Ishikawa (cell line): ENCODE measurements at regions not wholly inside any gene's neighbourhood (a gene's known extent, or its start where the extent isn't known, plus 50 kb on each side); places are given as distances from the start of the nearest gene placed in this dataset.

Experiments
- CEBPB ChIP-seq: IDR thresholded peaks from 2 replicates; pipeline ENCODE4 v1.6.1; 2012
- CREB1 ChIP-seq: IDR thresholded peaks from 2 replicates; pipeline ENCODE4 v1.6.1; 2012; ENCODE audit warnings: low read depth
- EGR1 ChIP-seq: IDR thresholded peaks from 2 replicates; pipeline ENCODE4 v1.6.1; 2012
- FOXM1 ChIP-seq: IDR thresholded peaks from 2 replicates; pipeline ENCODE4 v1.6.1; 2012; ENCODE audit warnings: low read depth, borderline replicate concordance
- NFIC ChIP-seq: IDR thresholded peaks from 2 replicates; pipeline ENCODE4 v1.6.1; 2012
- RAD21 ChIP-seq: IDR thresholded peaks from 2 replicates; pipeline ENCODE4 v1.6.1; 2012; ENCODE audit warnings: low read depth
- TAF1 ChIP-seq: IDR thresholded peaks from 2 replicates; pipeline ENCODE4 v1.6.1; 2012; ENCODE audit warnings: low read depth, mild to moderate bottlenecking
- TCF12 ChIP-seq: IDR thresholded peaks from 2 replicates; pipeline ENCODE4 v1.6.1; 2012; ENCODE audit warnings: low read depth
- TEAD4 ChIP-seq: IDR thresholded peaks from 2 replicates; pipeline ENCODE4 v1.6.1; 2012
- YY1 ChIP-seq: IDR thresholded peaks from 2 replicates; pipeline ENCODE4 v1.6.1; 2012; ENCODE audit warnings: low read depth
- ZBTB7A ChIP-seq: IDR thresholded peaks from 2 replicates; pipeline ENCODE4 v1.6.1; 2012; ENCODE audit warnings: low read depth
- TF ChIP-seq, protein P1 (sequence below): IDR thresholded peaks from 2 replicates; pipeline ENCODE4 v1.6.1; 2012
- TF ChIP-seq, protein P2 (sequence below): IDR thresholded peaks from 2 replicates; pipeline ENCODE4 v1.6.1; 2012
- TF ChIP-seq, protein P3 (sequence below): IDR thresholded peaks from 2 replicates; pipeline ENCODE4 v1.6.1; 2012; ENCODE audit warnings: low read depth, mild to moderate bottlenecking

DNA sequence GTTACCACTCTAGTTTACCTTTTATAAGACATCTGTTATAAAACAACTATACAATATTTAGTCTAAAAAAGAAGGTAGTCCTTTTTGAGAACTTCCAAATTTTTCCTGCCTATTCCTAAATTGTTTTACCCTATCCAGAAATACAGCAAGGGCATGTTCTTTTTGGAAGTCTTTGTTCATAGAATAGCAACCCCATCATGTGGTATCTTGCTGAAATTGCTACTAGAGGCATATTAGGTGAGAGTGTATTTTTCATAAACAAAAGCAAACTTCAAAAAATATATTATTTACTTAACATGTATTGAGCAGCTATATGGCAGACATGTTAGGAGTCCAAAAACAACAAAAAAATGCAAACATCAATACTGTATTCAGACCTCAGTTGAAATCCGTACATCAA is 371.8 kb upstream of the NRSN1 start:
- TF ChIP-seq TCF12 (no peak), CREB1 (no peak), TAF1 (no peak), FOXM1 (no peak), RAD21 (no peak), ZBTB7A (no peak)
- TF ChIP-seq, protein P1, sequence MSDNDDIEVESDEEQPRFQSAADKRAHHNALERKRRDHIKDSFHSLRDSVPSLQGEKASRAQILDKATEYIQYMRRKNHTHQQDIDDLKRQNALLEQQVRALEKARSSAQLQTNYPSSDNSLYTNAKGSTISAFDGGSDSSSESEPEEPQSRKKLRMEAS, result no peak

DNA sequence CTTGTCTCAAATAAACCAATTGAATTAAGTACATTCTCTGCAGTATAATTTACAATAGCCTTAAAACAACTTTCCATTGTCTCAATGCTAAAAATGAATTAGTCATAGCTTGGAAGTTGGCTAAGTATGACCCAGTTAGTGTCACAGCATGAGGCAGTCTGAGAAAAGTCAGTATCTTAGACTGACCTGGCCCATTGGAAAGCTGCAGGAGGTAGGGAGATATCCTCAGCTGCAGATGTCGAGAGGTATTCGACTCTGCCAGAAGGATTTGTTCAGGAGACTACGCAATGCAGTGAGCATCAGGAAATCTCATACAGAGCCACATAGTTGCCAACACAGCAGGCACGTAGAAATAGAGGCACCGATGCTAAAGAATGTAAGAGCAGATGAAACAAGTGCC is 350.9 kb upstream of the NRSN1 start:
- TF ChIP-seq, protein P2, sequence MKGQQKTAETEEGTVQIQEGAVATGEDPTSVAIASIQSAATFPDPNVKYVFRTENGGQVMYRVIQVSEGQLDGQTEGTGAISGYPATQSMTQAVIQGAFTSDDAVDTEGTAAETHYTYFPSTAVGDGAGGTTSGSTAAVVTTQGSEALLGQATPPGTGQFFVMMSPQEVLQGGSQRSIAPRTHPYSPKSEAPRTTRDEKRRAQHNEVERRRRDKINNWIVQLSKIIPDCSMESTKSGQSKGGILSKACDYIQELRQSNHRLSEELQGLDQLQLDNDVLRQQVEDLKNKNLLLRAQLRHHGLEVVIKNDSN, result no peak
- TF ChIP-seq, protein P3, sequence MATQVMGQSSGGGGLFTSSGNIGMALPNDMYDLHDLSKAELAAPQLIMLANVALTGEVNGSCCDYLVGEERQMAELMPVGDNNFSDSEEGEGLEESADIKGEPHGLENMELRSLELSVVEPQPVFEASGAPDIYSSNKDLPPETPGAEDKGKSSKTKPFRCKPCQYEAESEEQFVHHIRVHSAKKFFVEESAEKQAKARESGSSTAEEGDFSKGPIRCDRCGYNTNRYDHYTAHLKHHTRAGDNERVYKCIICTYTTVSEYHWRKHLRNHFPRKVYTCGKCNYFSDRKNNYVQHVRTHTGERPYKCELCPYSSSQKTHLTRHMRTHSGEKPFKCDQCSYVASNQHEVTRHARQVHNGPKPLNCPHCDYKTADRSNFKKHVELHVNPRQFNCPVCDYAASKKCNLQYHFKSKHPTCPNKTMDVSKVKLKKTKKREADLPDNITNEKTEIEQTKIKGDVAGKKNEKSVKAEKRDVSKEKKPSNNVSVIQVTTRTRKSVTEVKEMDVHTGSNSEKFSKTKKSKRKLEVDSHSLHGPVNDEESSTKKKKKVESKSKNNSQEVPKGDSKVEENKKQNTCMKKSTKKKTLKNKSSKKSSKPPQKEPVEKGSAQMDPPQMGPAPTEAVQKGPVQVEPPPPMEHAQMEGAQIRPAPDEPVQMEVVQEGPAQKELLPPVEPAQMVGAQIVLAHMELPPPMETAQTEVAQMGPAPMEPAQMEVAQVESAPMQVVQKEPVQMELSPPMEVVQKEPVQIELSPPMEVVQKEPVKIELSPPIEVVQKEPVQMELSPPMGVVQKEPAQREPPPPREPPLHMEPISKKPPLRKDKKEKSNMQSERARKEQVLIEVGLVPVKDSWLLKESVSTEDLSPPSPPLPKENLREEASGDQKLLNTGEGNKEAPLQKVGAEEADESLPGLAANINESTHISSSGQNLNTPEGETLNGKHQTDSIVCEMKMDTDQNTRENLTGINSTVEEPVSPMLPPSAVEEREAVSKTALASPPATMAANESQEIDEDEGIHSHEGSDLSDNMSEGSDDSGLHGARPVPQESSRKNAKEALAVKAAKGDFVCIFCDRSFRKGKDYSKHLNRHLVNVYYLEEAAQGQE, result no peak
- TF ChIP-seq RAD21 (no peak), ZBTB7A (no peak), TEAD4 (no peak), EGR1 (no peak), TCF12 (no peak), CREB1 (no peak), YY1 (no peak), NFIC (no peak)
- TF ChIP-seq, protein P1, result no peak

DNA sequence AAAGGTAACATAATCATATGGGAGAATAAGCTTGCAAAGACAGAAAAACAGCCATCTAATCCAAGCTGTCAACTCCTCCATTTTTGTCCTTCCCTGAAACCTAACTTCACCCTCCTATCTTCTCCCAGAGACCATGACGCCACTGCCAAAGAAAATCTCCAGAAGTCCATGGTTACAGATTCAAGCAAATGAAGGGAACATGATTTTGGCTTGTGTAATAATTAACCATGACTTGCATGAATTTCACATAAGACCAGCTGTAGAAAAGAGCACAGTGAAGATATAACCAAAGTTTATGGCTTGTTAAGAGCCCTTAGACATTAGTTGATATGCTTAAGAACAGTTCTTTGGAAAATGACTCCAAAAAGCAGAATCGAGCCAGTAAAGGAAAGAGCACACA is 342.1 kb upstream of the NRSN1 start:
- TF ChIP-seq, protein P3, result no peak
- TF ChIP-seq RAD21, result no peak
- TF ChIP-seq, protein P1, result no peak
- TF ChIP-seq CREB1, result no peak
- no peak for TF ChIP-seq NFIC
- TF ChIP-seq ZBTB7A, result no peak
- TF ChIP-seq YY1, result no peak

DNA sequence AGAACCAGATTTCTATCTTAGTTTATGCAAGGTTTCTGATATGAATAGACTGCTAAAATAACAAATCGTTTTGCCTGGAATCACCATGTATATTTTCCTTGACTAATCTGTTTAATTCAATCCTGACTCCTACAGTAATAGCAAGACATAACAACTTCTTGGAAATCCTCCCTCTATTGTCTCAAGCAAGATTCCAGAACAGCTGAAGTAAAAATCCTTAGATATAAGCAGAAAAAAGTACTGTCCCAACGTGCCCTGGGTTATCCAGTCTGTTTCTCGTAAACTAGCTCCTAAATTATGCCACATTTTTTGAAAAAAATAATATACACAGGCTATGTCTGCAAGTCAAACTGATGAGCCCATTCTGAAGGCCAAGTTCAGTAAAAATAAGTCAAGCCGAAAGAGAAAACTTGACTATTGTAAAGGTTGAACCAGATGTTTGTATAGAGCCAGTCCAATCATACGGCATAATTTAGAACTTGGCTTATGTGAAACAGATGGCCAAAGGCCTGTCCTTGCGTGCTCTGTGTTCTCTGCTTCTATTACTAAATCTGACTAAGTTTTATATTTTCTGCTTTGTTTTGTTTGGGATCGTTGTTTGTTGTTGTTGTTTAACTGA is 341.6 kb upstream of the NRSN1 start:
- TF ChIP-seq, protein P1, result no peak

DNA sequence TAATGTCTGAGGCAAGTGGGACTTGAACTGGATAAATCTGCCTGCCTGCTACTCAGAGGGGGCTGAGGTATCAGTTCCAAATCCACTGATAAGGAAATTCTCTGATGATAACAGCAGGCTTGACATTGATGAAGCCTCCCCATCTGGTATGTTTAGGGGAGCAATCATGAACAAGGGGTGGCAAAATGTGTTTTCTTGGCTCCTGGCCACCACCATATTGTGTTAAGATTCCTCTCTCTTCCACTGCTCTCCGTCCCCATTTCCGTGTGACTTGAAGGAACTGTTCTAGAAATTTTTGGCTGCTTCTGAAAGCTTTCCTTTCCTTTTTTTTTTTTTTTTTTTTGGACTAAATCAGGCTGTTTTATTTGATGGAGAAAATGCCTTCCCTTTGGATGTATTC is 335.3 kb upstream of the NRSN1 start:
- TF ChIP-seq, protein P3, result no peak
- TF ChIP-seq CEBPB (no peak), TCF12 (no peak), ZBTB7A (no peak), FOXM1 (no peak), YY1 (no peak), NFIC (no peak), TAF1 (no peak), CREB1 (no peak), TEAD4 (no peak), RAD21 (no peak), EGR1 (no peak)
- TF ChIP-seq, protein P2, result no peak
